Ovary (tissue), 3 donors: ENCODE measurements at regions not wholly inside any gene's neighbourhood (a gene's known extent, or its start where the extent isn't known, plus 50 kb on each side); places are given as distances from the start of the nearest gene placed in this dataset.
"Not testable (repeated sequence)": the region's sequence is repeated elsewhere in the genome, so short reads cannot be mapped to it uniquely, and the experiment has no call there.

Experiments
- CTCF ChIP-seq, 3 donors: fragments of 450-650 bp in 2 of 3; fragments of 200-600 bp in 1 of 3; IDR thresholded peaks; one replicate each; pipeline versions ENCODE4 v1.5.1 to v1.8.0; 2016 to 2022; ENCODE audit warnings: antibody characterized with exemption in 3 of 3, mild to moderate bottlenecking in 1 of 3
- EP300 ChIP-seq: sonication (generic); formaldehyde crosslinking; IDR thresholded peaks from one replicate; pipeline ENCODE4 v1.6.1; 2017; ENCODE audit warnings: antibody characterized with exemption
- POLR2A ChIP-seq: fragments of 450-650 bp; IDR thresholded peaks from one replicate; pipeline ENCODE4 v1.6.1; 2017; ENCODE audit warnings: antibody characterized with exemption, mild to moderate bottlenecking, moderate library complexity
- donor health status: DM: no; HTN: no; CAD: no.

- not testable (repeated sequence) for TF ChIP-seq CTCF (IDR thresholded peaks at IDR 0.05); POLR2A; EP300
Measured at GRCh38 chrX:33926249-33926648, 205.9 kb downstream of the FAM47A start.
